ENCODE measurements at regions not wholly inside any gene's neighbourhood (a gene's known extent, or its start where the extent isn't known, plus 50 kb on each side); places are given as distances from the start of the nearest gene placed in this dataset.

- TF ChIP-seq, protein P1, sequence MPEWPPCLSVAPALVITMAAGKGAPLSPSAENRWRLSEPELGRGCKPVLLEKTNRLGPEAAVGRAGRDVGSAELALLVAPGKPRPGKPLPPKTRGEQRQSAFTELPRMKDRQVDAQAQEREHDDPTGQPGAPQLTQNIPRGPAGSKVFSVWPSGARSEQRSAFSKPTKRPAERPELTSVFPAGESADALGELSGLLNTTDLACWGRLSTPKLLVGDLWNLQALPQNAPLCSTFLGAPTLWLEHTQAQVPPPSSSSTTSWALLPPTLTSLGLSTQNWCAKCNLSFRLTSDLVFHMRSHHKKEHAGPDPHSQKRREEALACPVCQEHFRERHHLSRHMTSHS (tag by site-specific recombination; IDR thresholded peaks at IDR 0.05): no peak
- TF ChIP-seq ZNF175 (tag by site-specific recombination; IDR thresholded peaks at IDR 0.05): no peak
- TF ChIP-seq KLF1 (tag by site-specific recombination; IDR thresholded peaks at IDR 0.05): no peak
- TF ChIP-seq ZNF623 (tag by site-specific recombination; IDR thresholded peaks at IDR 0.05): no peak
- no peak for TF ChIP-seq MEIS1 (CRISPR knock-in tag; IDR thresholded peaks at IDR 0.05; ENCODE audit: borderline replicate concordance)
- TF ChIP-seq ZNF292 (tag by site-specific recombination; IDR thresholded peaks at IDR 0.05; ENCODE audit: borderline replicate concordance, low read depth): no peak
Measured at GRCh38 chr4:147326591-147326990, 154.3 kb upstream of the EDNRA start (continued).

- CTCF ChIA-PET: no interaction called here
- Histone ChIP-seq H3K36me3 (ENCODE audit: control insufficient read depth in 2 of 2, insufficient read depth in 1 of 2, low read length in 2 of 2) (no peaks in the 10 kb centered on the region), H3K9me3 (ENCODE audit: control insufficient read depth, insufficient read depth, low read depth, low read length) (no peaks in the 10 kb centered on the region), H3K27ac (ENCODE audit: extremely low read depth, low read depth, low read length) (no peak overlapping the region), H3K4me3 (ENCODE audit: low read depth, low read length) (no peak overlapping the region), H3K4me1 (ENCODE audit: control insufficient read depth, insufficient read depth, low read length) (no peaks in the 10 kb centered on the region)
- TF ChIP-seq ZNF747 (tag by site-specific recombination; IDR thresholded peaks at IDR 0.05): no peak
- no peak for TF ChIP-seq ZBTB11 (tag by site-specific recombination; conservative IDR thresholded peaks at IDR 0.05; ENCODE audit: low read depth)
- TF ChIP-seq ZBTB7A (tag by site-specific recombination; IDR thresholded peaks at IDR 0.05; ENCODE audit: low read depth): no peak
- no peak for TF ChIP-seq PRDM1 (tag by site-specific recombination; IDR thresholded peaks at IDR 0.05)
- TF ChIP-seq ZNF19 (tag by site-specific recombination; IDR thresholded peaks at IDR 0.05; ENCODE audit: low read depth): no peak
- no peak for TF ChIP-seq ZNF585B (tag by site-specific recombination; IDR thresholded peaks at IDR 0.05)
- TF ChIP-seq ZNF133 (tag by site-specific recombination; IDR thresholded peaks at IDR 0.05): no peak
- no peak for TF ChIP-seq ZNF529 (tag by site-specific recombination; IDR thresholded peaks at IDR 0.05; ENCODE audit: insufficient replicate concordance)
- TF ChIP-seq ZFP37 (tag by site-specific recombination; IDR thresholded peaks at IDR 0.05): no peak
- TF ChIP-seq ZNF621 (tag by site-specific recombination; IDR thresholded peaks at IDR 0.05): no peak
- POLR2A ChIA-PET: no interaction called here
Measured at GRCh38 chr4:147327322-147327721, 153.6 kb upstream of the EDNRA start.

DNA sequence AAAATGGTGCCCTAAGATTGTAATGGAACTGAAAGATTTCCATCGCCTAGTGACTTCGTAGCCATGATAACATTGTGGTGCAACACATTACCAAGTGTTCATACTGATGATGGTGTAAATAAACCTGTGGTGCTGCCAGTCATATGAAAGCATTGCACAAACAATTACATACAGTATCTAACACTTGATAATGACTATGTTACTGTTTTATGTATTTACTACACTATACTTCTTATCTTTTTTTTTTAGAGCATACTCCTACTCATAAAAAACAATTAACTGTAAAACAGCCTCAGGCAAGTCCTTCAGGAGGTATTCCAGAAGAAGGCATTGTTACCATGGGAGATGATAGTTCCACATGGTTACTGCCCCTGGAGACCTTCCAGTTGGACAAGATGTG is 152.7 kb upstream of the EDNRA start:
- H3K4me1 ChIP-seq (ENCODE audit: control insufficient read depth, insufficient read depth, low read length): no peaks in the 10 kb centered on the region
- POLR2A ChIA-PET: no interaction called here
- TF ChIP-seq BCL11B (tag by site-specific recombination; IDR thresholded peaks at IDR 0.05; ENCODE audit: low read depth) (no peak), ZFP37 (tag by site-specific recombination; IDR thresholded peaks at IDR 0.05) (no peak)
- CTCF ChIA-PET: interaction anchor here (0.7 kb wide), 1 partner anchor 132 kb away, joined by 3 read pairs; no protein-coding TSS in a partner anchor
- H3K4me3 ChIP-seq (ENCODE audit: low read depth, low read length): no peak overlapping the region
- H3K36me3 ChIP-seq (ENCODE audit: control insufficient read depth in 2 of 2, insufficient read depth in 1 of 2, low read length in 2 of 2): no peaks in the 10 kb centered on the region
- H3K9me3 ChIP-seq (ENCODE audit: control insufficient read depth, insufficient read depth, low read depth, low read length): no peaks in the 10 kb centered on the region
- H3K27ac ChIP-seq (ENCODE audit: extremely low read depth, low read depth, low read length): no peak overlapping the region

Data from HEK293 (cell line).